Body of pancreas (tissue), 4 donors: ENCODE measurements at regions not wholly inside any gene's neighbourhood (a gene's known extent, or its start where the extent isn't known, plus 50 kb on each side); places are given as distances from the start of the nearest gene placed in this dataset.

ENCODE experiments used
- CTCF ChIP-seq, 7 experiments: fragments of 450-650 bp in 4 of 7; fragments of 200-600 bp in 3 of 7; sonication (generic) in 3 of 7; IDR thresholded peaks; one replicate each; pipeline ENCODE4 v1.5.1; 2016 to 2019; ENCODE audit warnings: antibody characterized with exemption in 7 of 7
- POLR2A ChIP-seq, 3 donors: fragments of 450-650 bp; IDR thresholded peaks; one replicate each; pipeline ENCODE4 v1.6.1; 2016; ENCODE audit warnings: antibody characterized with exemption in 3 of 3, mild to moderate bottlenecking in 2 of 3

- TF ChIP-seq CTCF (IDR thresholded peaks at IDR 0.05) (no peak), POLR2A (IDR thresholded peaks at IDR 0.05) (no peak)
Measured at GRCh38 chr2:11075221-11075620, 80.0 kb upstream of the SLC66A3 start.
